ENCODE measurements at regions not wholly inside any gene's neighbourhood (a gene's known extent, or its start where the extent isn't known, plus 50 kb on each side); places are given as distances from the start of the nearest gene placed in this dataset.

DNA sequence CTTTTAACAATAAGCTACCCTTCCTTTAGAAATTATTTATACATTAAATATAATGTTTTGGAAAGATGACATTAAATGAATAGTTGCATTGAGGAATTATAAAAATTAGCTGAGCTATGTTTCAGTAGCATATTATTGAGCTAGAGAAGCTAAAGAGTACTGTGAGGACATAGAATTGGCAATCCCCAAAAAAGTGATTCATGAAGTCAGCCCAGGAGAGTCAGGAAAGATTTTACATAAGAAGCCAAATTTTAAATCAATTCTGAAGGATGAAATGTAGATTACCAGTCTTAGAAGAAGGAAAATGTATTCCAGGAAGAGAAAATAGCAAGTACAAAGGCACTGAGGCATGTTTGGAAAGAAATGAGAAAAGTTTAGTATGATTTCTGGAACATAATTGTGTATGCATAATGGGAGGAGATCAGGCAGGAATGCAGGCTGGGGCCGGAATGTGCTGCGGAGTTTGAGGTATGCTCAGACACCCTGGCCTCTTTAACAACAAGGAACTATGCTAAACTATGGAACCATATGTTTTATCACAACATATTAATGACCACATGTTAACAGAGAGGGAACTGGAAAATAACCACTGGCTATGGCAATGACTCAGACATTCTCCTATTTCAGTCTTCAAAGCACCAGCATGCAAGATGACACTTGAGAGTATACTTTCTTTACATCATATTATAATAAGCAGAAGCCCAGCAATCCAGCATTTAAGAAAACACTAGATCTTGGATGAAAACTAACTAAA, 103.3 kb upstream of the COL8A1 start (continued):
- TF ChIP-seq POLR2AphosphoS5 (IDR thresholded peaks at IDR 0.05; ENCODE audit: low read length) (no peak), SP1 (IDR thresholded peaks at IDR 0.05; ENCODE audit: low read depth, low read length) (no peak), ETV6 (conservative IDR thresholded peaks at IDR 0.05 in 1 of 2, IDR thresholded peaks at IDR 0.05 in 1 of 2; ENCODE audit: borderline replicate concordance in 1 of 2, low read depth in 1 of 2) (no peak), ZBTB40 (IDR thresholded peaks at IDR 0.05; ENCODE audit: borderline replicate concordance) (no peak), ZNF217 (IDR thresholded peaks at IDR 0.05) (no peak), SREBF1 (IDR thresholded peaks at IDR 0.05; ENCODE audit: low read length) (no peak), IRF5 (IDR thresholded peaks at IDR 0.05; ENCODE audit: borderline replicate concordance) (no peak), IRF4 (IDR thresholded peaks at IDR 0.05; ENCODE audit: low read depth, low read length) (0 out of 2 replicates have a peak, but pooled peaks have one; percentile 29), CREB1 (IDR thresholded peaks at IDR 0.05; ENCODE audit: low read depth) (0 out of 2 replicates have a peak, but pooled peaks have one; percentile 58), POU2F2 (IDR thresholded peaks at IDR 0.05; ENCODE audit: borderline replicate concordance, low read depth, low read length) (no peak), MEF2A (IDR thresholded peaks at IDR 0.05; ENCODE audit: insufficient read depth, low read depth, low read length) (0 out of 2 replicates have a peak, but pooled peaks have one; percentile 5), RCOR1 (conservative IDR thresholded peaks at IDR 0.05; ENCODE audit: low read depth, low read length) (no peak), BHLHE40 (IDR thresholded peaks at IDR 0.05; ENCODE audit: borderline replicate concordance in 1 of 2, low read depth in 2 of 2, low read length in 1 of 2) (no peak), SKIL (IDR thresholded peaks at IDR 0.05; ENCODE audit: low read depth, poor library complexity, severe bottlenecking) (no peak)
- TF ChIP-seq, protein P1, sequence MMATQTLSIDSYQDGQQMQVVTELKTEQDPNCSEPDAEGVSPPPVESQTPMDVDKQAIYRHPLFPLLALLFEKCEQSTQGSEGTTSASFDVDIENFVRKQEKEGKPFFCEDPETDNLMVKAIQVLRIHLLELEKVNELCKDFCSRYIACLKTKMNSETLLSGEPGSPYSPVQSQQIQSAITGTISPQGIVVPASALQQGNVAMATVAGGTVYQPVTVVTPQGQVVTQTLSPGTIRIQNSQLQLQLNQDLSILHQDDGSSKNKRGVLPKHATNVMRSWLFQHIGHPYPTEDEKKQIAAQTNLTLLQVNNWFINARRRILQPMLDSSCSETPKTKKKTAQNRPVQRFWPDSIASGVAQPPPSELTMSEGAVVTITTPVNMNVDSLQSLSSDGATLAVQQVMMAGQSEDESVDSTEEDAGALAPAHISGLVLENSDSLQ (IDR thresholded peaks at IDR 0.05), result no peak
- TF ChIP-seq, protein P2, sequence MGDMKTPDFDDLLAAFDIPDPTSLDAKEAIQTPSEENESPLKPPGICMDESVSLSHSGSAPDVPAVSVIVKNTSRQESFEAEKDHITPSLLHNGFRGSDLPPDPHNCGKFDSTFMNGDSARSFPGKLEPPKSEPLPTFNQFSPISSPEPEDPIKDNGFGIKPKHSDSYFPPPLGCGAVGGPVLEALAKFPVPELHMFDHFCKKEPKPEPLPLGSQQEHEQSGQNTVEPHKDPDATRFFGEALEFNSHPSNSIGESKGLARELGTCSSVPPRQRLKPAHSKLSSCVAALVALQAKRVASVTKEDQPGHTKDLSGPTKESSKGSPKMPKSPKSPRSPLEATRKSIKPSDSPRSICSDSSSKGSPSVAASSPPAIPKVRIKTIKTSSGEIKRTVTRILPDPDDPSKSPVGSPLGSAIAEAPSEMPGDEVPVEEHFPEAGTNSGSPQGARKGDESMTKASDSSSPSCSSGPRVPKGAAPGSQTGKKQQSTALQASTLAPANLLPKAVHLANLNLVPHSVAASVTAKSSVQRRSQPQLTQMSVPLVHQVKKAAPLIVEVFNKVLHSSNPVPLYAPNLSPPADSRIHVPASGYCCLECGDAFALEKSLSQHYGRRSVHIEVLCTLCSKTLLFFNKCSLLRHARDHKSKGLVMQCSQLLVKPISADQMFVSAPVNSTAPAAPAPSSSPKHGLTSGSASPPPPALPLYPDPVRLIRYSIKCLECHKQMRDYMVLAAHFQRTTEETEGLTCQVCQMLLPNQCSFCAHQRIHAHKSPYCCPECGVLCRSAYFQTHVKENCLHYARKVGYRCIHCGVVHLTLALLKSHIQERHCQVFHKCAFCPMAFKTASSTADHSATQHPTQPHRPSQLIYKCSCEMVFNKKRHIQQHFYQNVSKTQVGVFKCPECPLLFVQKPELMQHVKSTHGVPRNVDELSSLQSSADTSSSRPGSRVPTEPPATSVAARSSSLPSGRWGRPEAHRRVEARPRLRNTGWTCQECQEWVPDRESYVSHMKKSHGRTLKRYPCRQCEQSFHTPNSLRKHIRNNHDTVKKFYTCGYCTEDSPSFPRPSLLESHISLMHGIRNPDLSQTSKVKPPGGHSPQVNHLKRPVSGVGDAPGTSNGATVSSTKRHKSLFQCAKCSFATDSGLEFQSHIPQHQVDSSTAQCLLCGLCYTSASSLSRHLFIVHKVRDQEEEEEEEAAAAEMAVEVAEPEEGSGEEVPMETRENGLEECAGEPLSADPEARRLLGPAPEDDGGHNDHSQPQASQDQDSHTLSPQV (IDR thresholded peaks at IDR 0.05), result no peak
